H1 (cell line): ENCODE measurements at regions not wholly inside any gene's neighbourhood (a gene's known extent, or its start where the extent isn't known, plus 50 kb on each side); places are given as distances from the start of the nearest gene placed in this dataset.

Source experiments
- CTCF ChIA-PET: fragments of 300-600 bp; sonication (Branson Sonifier 250); formaldehyde crosslinking; loops from one replicate; lab custom pipeline; 2021; ENCODE audit not compliant: partially characterized antibody; lab: Charles Lee
- POLR2A ChIA-PET: fragments of 300-600 bp; sonication (Branson Sonifier 250); formaldehyde crosslinking; loops from one replicate; lab custom pipeline; 2021; ENCODE audit warnings: inconsistent platforms; ENCODE audit not compliant: partially characterized antibody; lab: Charles Lee
- DNase-seq, 2 experiments: peaks; one replicate each; pipeline versions ENCODE4 v3.0.0 to v3.0.0-alpha.2; 2010 to 2022; ENCODE audit warnings: low spot score in 2 of 2, low read depth in 1 of 2, mixed read lengths in 1 of 2
- FAIRE-seq: peaks from 2 replicates; lab custom pipeline; 2011; peaks lifted over from hg19 to GRCh38; lab: Jason Lieb, UNC
- H2AFZ ChIP-seq: 2 replicates; pipeline ENCODE4 v1.8.1; 2012; ENCODE audit warnings: low read length, inconsistent platforms
- H2AK5ac ChIP-seq: 2 replicates; pipeline ENCODE4 v1.6.1; 2013; ENCODE audit warnings: low read depth, low read length
- H2BK120ac ChIP-seq: replicated peaks from 2 replicates; pipeline ENCODE3; 2013; ENCODE audit warnings: low read depth, low read length, inconsistent platforms
- H2BK12ac ChIP-seq: 2 replicates; pipeline ENCODE4 v1.6.1; 2013; ENCODE audit warnings: low read depth, low read length
- H2BK15ac ChIP-seq: 2 replicates; pipeline ENCODE4 v1.6.1; 2013; ENCODE audit warnings: low read length
- H2BK20ac ChIP-seq: 2 replicates; pipeline ENCODE4 v1.6.1; 2013; ENCODE audit warnings: low read length
- H2BK5ac ChIP-seq: 2 replicates; pipeline ENCODE4 v1.6.1; 2013; ENCODE audit warnings: low read depth, low read length
- H3K14ac ChIP-seq: 2 replicates; pipeline ENCODE4 v1.6.1; 2013; ENCODE audit warnings: inconsistent platforms; ENCODE audit not compliant: insufficient read length
- H3K18ac ChIP-seq: 2 replicates; pipeline ENCODE4 v1.6.1; 2013; ENCODE audit warnings: low read length; ENCODE audit errors: extremely low read depth
- H3K23ac ChIP-seq: 2 replicates; pipeline ENCODE4 v1.6.1; 2013; ENCODE audit warnings: inconsistent platforms; ENCODE audit not compliant: insufficient read length
- H3K23me2 ChIP-seq: 2 replicates; pipeline ENCODE4 v1.6.1; 2013; ENCODE audit warnings: low read depth, low read length
- H3K27ac ChIP-seq: 2 replicates; pipeline ENCODE4 v1.6.1; 2011; ENCODE audit warnings: low read depth, low read length, inconsistent platforms
- H3K27me3 ChIP-seq, 4 experiments: replicated peaks in 1 of 4; 1 replicate in 1 of 4; 2 replicates in 3 of 4; pipeline versions ENCODE4 v1.6.1 to v1.8.1; 2011 to 2013; ENCODE audit warnings: low read length in 3 of 4, mild to moderate bottlenecking in 3 of 4, inconsistent platforms in 2 of 4, mixed read lengths in 2 of 4, moderate library complexity in 1 of 4; ENCODE audit not compliant: control insufficient read depth in 3 of 4, insufficient read depth in 3 of 4; ENCODE audit errors: extremely low read depth in 1 of 4
- H3K36me3 ChIP-seq, 4 experiments: 2 replicates each; pipeline versions ENCODE4 v1.6.1 to v1.8.1; 2011 to 2013; ENCODE audit warnings: mild to moderate bottlenecking in 4 of 4, low read length in 3 of 4, moderate library complexity in 2 of 4, control low read depth in 1 of 4, inconsistent platforms in 1 of 4; ENCODE audit not compliant: insufficient read depth in 4 of 4, control insufficient read depth in 2 of 4
- H3K4ac ChIP-seq: replicated peaks from 2 replicates; pipeline ENCODE3; 2013; ENCODE audit warnings: low read length, low read depth, mixed read lengths, inconsistent platforms; ENCODE audit not compliant: insufficient read length
- H3K4me1 ChIP-seq, 4 experiments: replicated peaks in 1 of 4; 1 replicate in 1 of 4; 2 replicates in 3 of 4; pipeline versions ENCODE4 v1.6.1 to v1.8.1; 2011 to 2013; ENCODE audit warnings: low read length in 3 of 4, inconsistent platforms in 2 of 4, mixed read lengths in 1 of 4; ENCODE audit not compliant: insufficient read depth in 4 of 4, control insufficient read depth in 3 of 4
- H3K4me2 ChIP-seq, 2 experiments: 2 replicates each; pipeline versions ENCODE4 v1.6.1 to v1.8.1; 2011 to 2013; ENCODE audit warnings: low read depth in 2 of 2, low read length in 2 of 2, control low read depth in 1 of 2, inconsistent platforms in 1 of 2, mild to moderate bottlenecking in 1 of 2; ENCODE audit not compliant: insufficient read depth in 1 of 2
- H3K4me3 ChIP-seq, 4 experiments: fragments of 200-600, 300-600 bp in 1 of 4; sonication (generic), shearing (Covaris generic), sonication (Bioruptor Twin) in 1 of 4; 2 replicates each; pipeline versions ENCODE4 v1.5.1 to v1.8.1; 2011 to 2016; ENCODE audit warnings: low read length in 4 of 4, low read depth in 3 of 4, control low read depth in 2 of 4, inconsistent platforms in 2 of 4, mild to moderate bottlenecking in 2 of 4, mixed read lengths in 1 of 4, moderate library complexity in 1 of 4; ENCODE audit not compliant: insufficient read depth in 2 of 4; ENCODE audit errors: extremely low read depth in 1 of 4
- H3K56ac ChIP-seq: replicated peaks from 2 replicates; pipeline ENCODE3; 2013; ENCODE audit warnings: low read depth, mild to moderate bottlenecking, mixed read lengths, low read length, inconsistent platforms; ENCODE audit not compliant: insufficient read length
- H3K79me1 ChIP-seq: 2 replicates; pipeline ENCODE4 v1.6.1; 2013; ENCODE audit warnings: low read depth, low read length, control low read depth
- H3K79me2 ChIP-seq, 2 experiments: 2 replicates each; pipeline versions ENCODE4 v1.6.1 to v1.8.1; 2012 to 2013; ENCODE audit warnings: low read length in 2 of 2, mild to moderate bottlenecking in 2 of 2, inconsistent platforms in 1 of 2; ENCODE audit not compliant: insufficient read depth in 2 of 2, control insufficient read depth in 1 of 2
- H3K9ac ChIP-seq, 4 experiments: replicated peaks in 1 of 4; 1 replicate in 1 of 4; 2 replicates in 3 of 4; pipeline versions ENCODE4 v1.6.1 to v1.8.1; 2011 to 2013; ENCODE audit warnings: low read depth in 3 of 4, low read length in 3 of 4, control low read depth in 2 of 4, mild to moderate bottlenecking in 2 of 4, moderate library complexity in 2 of 4, inconsistent platforms in 1 of 4; ENCODE audit errors: extremely low read depth in 1 of 4
- H3K9me3 ChIP-seq, 2 experiments: 2 replicates each; pipeline versions ENCODE4 v1.6.1 to v1.8.1; 2012 to 2013; ENCODE audit warnings: mild to moderate bottlenecking in 2 of 2, moderate library complexity in 2 of 2, control low read depth in 1 of 2, inconsistent platforms in 1 of 2, low read depth in 1 of 2, low read length in 1 of 2, mixed read lengths in 1 of 2; ENCODE audit not compliant: insufficient read depth in 2 of 2
- H4K20me1 ChIP-seq, 2 experiments: replicated peaks in 1 of 2; 2 replicates each; pipeline versions ENCODE3 to v1.8.1; 2011 to 2013; ENCODE audit warnings: inconsistent platforms in 2 of 2, low read length in 2 of 2, mild to moderate bottlenecking in 1 of 2; ENCODE audit not compliant: insufficient read depth in 2 of 2, control insufficient read depth in 1 of 2
- H4K5ac ChIP-seq: 2 replicates; pipeline ENCODE4 v1.6.1; 2013; ENCODE audit warnings: low read length, low read depth, mixed read lengths, inconsistent platforms; ENCODE audit not compliant: insufficient read length
- H4K8ac ChIP-seq: 2 replicates; pipeline ENCODE4 v1.8.0; 2013; ENCODE audit warnings: mild to moderate bottlenecking, moderate library complexity, low read length, inconsistent platforms; ENCODE audit not compliant: insufficient read depth; ENCODE audit errors: extremely low read depth
- H4K91ac ChIP-seq: replicated peaks from 2 replicates; pipeline ENCODE3; 2013; ENCODE audit warnings: low read length, mixed read lengths, inconsistent platforms; ENCODE audit not compliant: insufficient read length
- BRCA1 ChIP-seq: IDR thresholded peaks from 2 replicates; pipeline ENCODE4 v1.6.1; 2012; ENCODE audit warnings: low read depth, low read length, improper control_type of control experiment
- CTBP2 ChIP-seq: IDR thresholded peaks from 2 replicates; pipeline ENCODE4 v1.7.0; 2011; ENCODE audit warnings: borderline replicate concordance, mild to moderate bottlenecking, moderate library complexity, mixed read lengths, low read length; ENCODE audit not compliant: insufficient read depth, insufficient read length
- EP300 ChIP-seq, 2 experiments: IDR thresholded peaks; 1 replicate in 1 of 2; 2 replicates in 1 of 2; pipeline ENCODE4 v1.6.1; 2011 to 2012; ENCODE audit warnings: low read depth in 2 of 2, low read length in 2 of 2, mild to moderate bottlenecking in 2 of 2, borderline replicate concordance in 1 of 2, inconsistent platforms in 1 of 2, moderate library complexity in 1 of 2
- EZH2 ChIP-seq: fragments of 200-600 bp; sonication (generic); IDR thresholded peaks from 2 replicates; pipeline ENCODE4 v1.7.1; 2012; ENCODE audit warnings: low read depth, mild to moderate bottlenecking, moderate library complexity, low read length, inconsistent platforms; ENCODE audit not compliant: severe bottlenecking
- FOSL1 ChIP-seq: IDR thresholded peaks from 2 replicates; pipeline ENCODE4 v1.6.1; 2011; ENCODE audit warnings: mild to moderate bottlenecking, low read depth, low read length, moderate library complexity; ENCODE audit not compliant: insufficient read depth
- NRF1 ChIP-seq: IDR thresholded peaks from 2 replicates; pipeline ENCODE4 v1.6.1; 2011; ENCODE audit warnings: mild to moderate bottlenecking, low read depth, low read length, improper control_type of control experiment
- POLR2AphosphoS5 ChIP-seq: IDR thresholded peaks from 2 replicates; pipeline ENCODE4 v1.6.1; 2011; ENCODE audit warnings: low read depth, low read length
- RBBP5 ChIP-seq: IDR thresholded peaks from 2 replicates; pipeline ENCODE4 v1.7.1; 2012; ENCODE audit warnings: low read depth, mild to moderate bottlenecking, inconsistent platforms, low read length, moderate library complexity, borderline replicate concordance
- RFX5 ChIP-seq: IDR thresholded peaks from 2 replicates; pipeline ENCODE4 v1.6.1; 2011; ENCODE audit warnings: low read depth, low read length, improper control_type of control experiment, borderline replicate concordance
- SIX5 ChIP-seq: IDR thresholded peaks from 2 replicates; pipeline ENCODE4 v1.6.1; 2011; ENCODE audit warnings: mild to moderate bottlenecking, low read depth, low read length
- SP2 ChIP-seq: IDR thresholded peaks from 2 replicates; pipeline ENCODE4 v1.6.1; 2012; ENCODE audit warnings: mild to moderate bottlenecking, low read length, inconsistent platforms
- SRF ChIP-seq: IDR thresholded peaks from 2 replicates; pipeline ENCODE4 v1.6.1; 2011; ENCODE audit warnings: mild to moderate bottlenecking, low read depth, low read length, moderate library complexity
- TEAD4 ChIP-seq: IDR thresholded peaks from 2 replicates; pipeline ENCODE4 v1.6.1; 2012; ENCODE audit warnings: low read depth, low read length, inconsistent platforms, mixed read lengths
- WGBS, 2 experiments: shearing (Covaris generic) in 1 of 2; methylation state at CpG; one replicate each; pipeline versions ENCODE4 v1.1.6 to v1.1.7; 2013 to 2015; ENCODE audit warnings: low lambda C conversion rate in 2 of 2, mixed read lengths in 2 of 2, inconsistent platforms in 1 of 2, low coverage in 1 of 2, missing lambda C conversion rate in 1 of 2; ENCODE audit not compliant: insufficient replicate concordance in 2 of 2, insufficient coverage in 1 of 2, insufficient read length in 1 of 2; ENCODE audit errors: extremely low coverage in 1 of 2, missing lambda C conversion rate in 1 of 2; 5-methylcytosine and 5-hydroxymethylcytosine counted together

GRCh38 chr13:33730619-33731018 is 87.3 kb upstream of the RFC3 start:
- Histone ChIP-seq H3K9ac (no peak overlapping the region), H2BK5ac (no peak overlapping the region), H3K4me2 (no peak overlapping the region), H4K5ac (no peak overlapping the region), H4K91ac (no peak overlapping the region), H2AK5ac (no peak overlapping the region), H4K20me1 (no peaks in the 10 kb centered on the region), H2AFZ (no peak overlapping the region), H3K23me2 (no peaks in the 10 kb centered on the region), H3K79me1 (no peaks in the 10 kb centered on the region), H3K79me2 (no peaks in the 10 kb centered on the region), H3K36me3 (no peaks in the 10 kb centered on the region), H3K18ac (no peak overlapping the region), H3K14ac (no peak overlapping the region), H2BK20ac (no peak overlapping the region), H3K27me3 (no peaks in the 10 kb centered on the region), H3K4me1 (no peaks in the 10 kb centered on the region), H4K8ac (no peak overlapping the region), H3K23ac (no peak overlapping the region), H2BK15ac (no peak overlapping the region), H3K4me3 (no peak overlapping the region), H3K4ac (no peak overlapping the region), H2BK120ac (no peak overlapping the region), H3K9me3 (no peaks in the 10 kb centered on the region), H3K56ac (no peak overlapping the region), H3K27ac (no peak overlapping the region), H2BK12ac (no peak overlapping the region)
- FAIRE-seq = no peak
- POLR2A ChIA-PET = no interaction called here
- CTCF ChIA-PET = interaction anchor here (1.6 kb wide), 1 partner anchor 216 kb away, joined by 7 read pairs; no protein-coding TSS in a partner anchor
- WGBS, 2 experiments = 89% methylated on average over 5 of the region's 5 CpGs; no CpG with 5 or more reads in 1 of the 2 experiments
- DNase-seq = no peak
- TF ChIP-seq NRF1 = no peak
- no peak for TF ChIP-seq FOSL1
- no peak for TF ChIP-seq RBBP5
- TF ChIP-seq SIX5 = no peak
- TF ChIP-seq SP2 = no peak
- no peak for TF ChIP-seq BRCA1
- TF ChIP-seq POLR2AphosphoS5 = no peak
- no peak for TF ChIP-seq EZH2
- no peak for TF ChIP-seq TEAD4
- TF ChIP-seq RFX5 = no peak
- TF ChIP-seq CTBP2 = no peak
- no peak for TF ChIP-seq EP300 (IDR thresholded peaks at IDR 0.05; ENCODE audit: borderline replicate concordance in 1 of 2, low read depth in 2 of 2, low read length in 2 of 2)
- TF ChIP-seq SRF = no peak
